ENCODE measurements at regions not wholly inside any gene's neighbourhood (a gene's known extent, or its start where the extent isn't known, plus 50 kb on each side); places are given as distances from the start of the nearest gene placed in this dataset.

DNA sequence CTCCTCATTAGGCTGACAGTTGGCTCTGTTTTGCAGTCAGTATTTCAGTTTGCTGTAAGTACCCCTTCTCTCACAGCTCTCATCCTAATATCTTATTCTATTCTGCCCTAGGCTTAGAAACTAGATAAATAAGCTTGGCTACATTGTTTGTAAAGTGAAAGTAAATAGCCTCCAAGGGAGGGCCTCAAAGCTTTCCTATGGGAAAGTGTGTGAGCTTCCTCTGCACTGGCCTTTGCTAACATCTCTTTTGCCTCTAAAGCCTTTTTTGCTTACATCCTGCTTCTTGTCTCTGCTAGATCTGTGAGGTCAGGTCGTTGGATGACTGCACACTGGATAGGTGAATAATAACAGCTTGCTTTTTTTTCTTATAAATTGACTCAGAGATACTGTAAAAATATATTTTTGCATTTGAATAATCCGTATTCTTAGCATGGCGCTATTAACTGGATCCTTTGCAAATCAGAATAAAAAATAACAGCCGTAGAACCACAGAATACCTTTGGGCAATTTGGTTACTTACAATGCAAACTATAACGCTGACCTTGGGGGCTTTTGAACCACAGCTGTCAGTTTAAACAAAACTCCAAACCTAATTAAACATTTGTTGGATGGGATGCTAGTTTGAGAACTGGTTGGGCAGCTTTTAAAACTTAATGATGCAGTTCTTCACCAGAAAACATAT lies 55.1 kb downstream of the TTC6 start:
- TF ChIP-seq, protein P1, sequence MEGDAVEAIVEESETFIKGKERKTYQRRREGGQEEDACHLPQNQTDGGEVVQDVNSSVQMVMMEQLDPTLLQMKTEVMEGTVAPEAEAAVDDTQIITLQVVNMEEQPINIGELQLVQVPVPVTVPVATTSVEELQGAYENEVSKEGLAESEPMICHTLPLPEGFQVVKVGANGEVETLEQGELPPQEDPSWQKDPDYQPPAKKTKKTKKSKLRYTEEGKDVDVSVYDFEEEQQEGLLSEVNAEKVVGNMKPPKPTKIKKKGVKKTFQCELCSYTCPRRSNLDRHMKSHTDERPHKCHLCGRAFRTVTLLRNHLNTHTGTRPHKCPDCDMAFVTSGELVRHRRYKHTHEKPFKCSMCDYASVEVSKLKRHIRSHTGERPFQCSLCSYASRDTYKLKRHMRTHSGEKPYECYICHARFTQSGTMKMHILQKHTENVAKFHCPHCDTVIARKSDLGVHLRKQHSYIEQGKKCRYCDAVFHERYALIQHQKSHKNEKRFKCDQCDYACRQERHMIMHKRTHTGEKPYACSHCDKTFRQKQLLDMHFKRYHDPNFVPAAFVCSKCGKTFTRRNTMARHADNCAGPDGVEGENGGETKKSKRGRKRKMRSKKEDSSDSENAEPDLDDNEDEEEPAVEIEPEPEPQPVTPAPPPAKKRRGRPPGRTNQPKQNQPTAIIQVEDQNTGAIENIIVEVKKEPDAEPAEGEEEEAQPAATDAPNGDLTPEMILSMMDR (IDR thresholded peaks at IDR 0.05), result no peak
- TF ChIP-seq POLR2A (IDR thresholded peaks at IDR 0.05), result no peak

All from ovary (tissue), 3 donors.